Loucy (cell line): ENCODE measurements at regions not wholly inside any gene's neighbourhood (a gene's known extent, or its start where the extent isn't known, plus 50 kb on each side); places are given as distances from the start of the nearest gene placed in this dataset.

Source experiments
- H2AFZ ChIP-seq: fragments of 200-600 bp; sonication (generic); 2 replicates; pipeline ENCODE4 v1.6.0; 2016; ENCODE audit warnings: antibody characterized with exemption, mild to moderate bottlenecking, low read length, moderate library complexity
- H3F3A ChIP-seq: fragments of 200-600 bp; 2 replicates; pipeline ENCODE4 v1.6.0; 2016; ENCODE audit warnings: antibody characterized with exemption, low read depth, mild to moderate bottlenecking
- H3K27me3 ChIP-seq: fragments of 200-600 bp; sonication (generic); 2 replicates; pipeline ENCODE4 v1.6.1; 2014; ENCODE audit warnings: low read length, mild to moderate bottlenecking; ENCODE audit not compliant: insufficient read depth, poor library complexity, severe bottlenecking
- H3K36me3 ChIP-seq: fragments of 200-600 bp; sonication (generic); 2 replicates; pipeline ENCODE4 v1.6.1; 2016; ENCODE audit warnings: low read length; ENCODE audit not compliant: insufficient read depth
- H3K4me1 ChIP-seq: fragments of 200-600 bp; sonication (generic); 2 replicates; pipeline ENCODE4 v1.5.1; 2014; ENCODE audit warnings: low read length, mild to moderate bottlenecking; ENCODE audit not compliant: insufficient read depth, poor library complexity, severe bottlenecking
- H3K4me2 ChIP-seq: fragments of 200-600 bp; sonication (generic); 2 replicates; pipeline ENCODE4 v1.6.0; 2014; ENCODE audit warnings: antibody characterized with exemption, low read length, low read depth, mild to moderate bottlenecking; ENCODE audit not compliant: poor library complexity, severe bottlenecking
- H3K4me3 ChIP-seq: fragments of 200-600 bp; sonication (generic); 2 replicates; pipeline ENCODE4 v1.5.1; 2014; ENCODE audit warnings: low read length, mild to moderate bottlenecking, mixed read lengths; ENCODE audit not compliant: poor library complexity, severe bottlenecking
- H3K79me2 ChIP-seq: fragments of 200-600 bp; sonication (generic); 2 replicates; pipeline ENCODE4 v1.6.1; 2014; ENCODE audit warnings: low read length; ENCODE audit not compliant: insufficient read depth
- H3K9ac ChIP-seq: fragments of 200-600 bp; sonication (generic); 2 replicates; pipeline ENCODE4 v1.6.0; 2014; ENCODE audit warnings: mild to moderate bottlenecking, low read depth, low read length, moderate library complexity; ENCODE audit not compliant: poor library complexity, severe bottlenecking
- H3K9me2 ChIP-seq: fragments of 200-600 bp; sonication (generic); replicated peaks from 2 replicates; pipeline ENCODE4 v1.6.1; 2016; ENCODE audit warnings: low read depth, low read length, mixed read lengths
- H3K9me3 ChIP-seq: fragments of 200-600 bp; sonication (generic); 2 replicates; pipeline ENCODE4 v1.6.1; 2014; ENCODE audit warnings: mild to moderate bottlenecking, antibody characterized with exemption, low read length, low read depth; ENCODE audit not compliant: insufficient read depth
- H4K20me1 ChIP-seq: fragments of 200-600 bp; sonication (generic); 2 replicates; pipeline ENCODE4 v1.6.0; 2014; ENCODE audit warnings: antibody characterized with exemption, low read length, mild to moderate bottlenecking; ENCODE audit not compliant: insufficient read depth, poor library complexity, severe bottlenecking
- EZH2phosphoT487 ChIP-seq: fragments of 200-600 bp; IDR thresholded peaks from 2 replicates; pipeline ENCODE4 v1.6.1; 2018; ENCODE audit warnings: antibody characterized with exemption, mild to moderate bottlenecking, moderate library complexity, borderline replicate concordance
- TF ChIP-seq, protein P1 (sequence below): fragments of 200-600 bp; sonication (generic); conservative IDR thresholded peaks from 2 replicates; pipeline ENCODE4 v1.5.1; 2014; ENCODE audit warnings: mild to moderate bottlenecking, antibody characterized with exemption, low read length

- H3K79me2 ChIP-seq: no peaks in the 10 kb centered on the region
- H3K9me2 ChIP-seq: no peaks in the 10 kb centered on the region
- no peak overlapping the region for H3K4me2 ChIP-seq
- TF ChIP-seq, protein P1, sequence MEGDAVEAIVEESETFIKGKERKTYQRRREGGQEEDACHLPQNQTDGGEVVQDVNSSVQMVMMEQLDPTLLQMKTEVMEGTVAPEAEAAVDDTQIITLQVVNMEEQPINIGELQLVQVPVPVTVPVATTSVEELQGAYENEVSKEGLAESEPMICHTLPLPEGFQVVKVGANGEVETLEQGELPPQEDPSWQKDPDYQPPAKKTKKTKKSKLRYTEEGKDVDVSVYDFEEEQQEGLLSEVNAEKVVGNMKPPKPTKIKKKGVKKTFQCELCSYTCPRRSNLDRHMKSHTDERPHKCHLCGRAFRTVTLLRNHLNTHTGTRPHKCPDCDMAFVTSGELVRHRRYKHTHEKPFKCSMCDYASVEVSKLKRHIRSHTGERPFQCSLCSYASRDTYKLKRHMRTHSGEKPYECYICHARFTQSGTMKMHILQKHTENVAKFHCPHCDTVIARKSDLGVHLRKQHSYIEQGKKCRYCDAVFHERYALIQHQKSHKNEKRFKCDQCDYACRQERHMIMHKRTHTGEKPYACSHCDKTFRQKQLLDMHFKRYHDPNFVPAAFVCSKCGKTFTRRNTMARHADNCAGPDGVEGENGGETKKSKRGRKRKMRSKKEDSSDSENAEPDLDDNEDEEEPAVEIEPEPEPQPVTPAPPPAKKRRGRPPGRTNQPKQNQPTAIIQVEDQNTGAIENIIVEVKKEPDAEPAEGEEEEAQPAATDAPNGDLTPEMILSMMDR: no peak
- no peak for TF ChIP-seq EZH2phosphoT487
- H3K36me3 ChIP-seq: no peaks in the 10 kb centered on the region
- peaks cover 12% of the 10 kb centered on the region; the same call in 1 of the 2 replicates for H3K9me3 ChIP-seq
- H3F3A ChIP-seq: no peaks in the 10 kb centered on the region
- H3K4me3 ChIP-seq: no peak overlapping the region
- no peaks in the 10 kb centered on the region for H3K4me1 ChIP-seq
- H4K20me1 ChIP-seq: no peaks in the 10 kb centered on the region
- no peaks in the 10 kb centered on the region for H3K27me3 ChIP-seq
- H3K9ac ChIP-seq: no peak overlapping the region
- H2AFZ ChIP-seq: no peak overlapping the region
These were observed 588.7 kb upstream of the SALL3 start for GRCh38 chr18:78390952-78391348.

- H2AFZ ChIP-seq: no peak overlapping the region
- no peaks in the 10 kb centered on the region for H3K36me3 ChIP-seq
- no peak overlapping the region for H3K4me2 ChIP-seq
- no peaks in the 10 kb centered on the region for H3K27me3 ChIP-seq
- H4K20me1 ChIP-seq: no peaks in the 10 kb centered on the region
- H3K4me1 ChIP-seq: no peaks in the 10 kb centered on the region
- H3K79me2 ChIP-seq: no peaks in the 10 kb centered on the region
- no peaks in the 10 kb centered on the region for H3K9me2 ChIP-seq
- TF ChIP-seq, protein P1: no peak
- no peak for TF ChIP-seq EZH2phosphoT487
- H3K4me3 ChIP-seq: no peak overlapping the region
- no peak overlapping the region for H3K9ac ChIP-seq
- H3K9me3 ChIP-seq: peaks cover 9% of the 10 kb centered on the region; the same call in 1 of the 2 replicates
- H3F3A ChIP-seq: no peaks in the 10 kb centered on the region
These were observed 586.3 kb upstream of the SALL3 start for GRCh38 chr18:78393086-78393862.

- H4K20me1 ChIP-seq: no peaks in the 10 kb centered on the region
- no peaks in the 10 kb centered on the region for H3K27me3 ChIP-seq
- H3K79me2 ChIP-seq: no peaks in the 10 kb centered on the region
- peaks cover 6% of the 10 kb centered on the region; the same call in 1 of the 2 replicates for H3K9me3 ChIP-seq
- TF ChIP-seq, protein P1: no peak
- TF ChIP-seq EZH2phosphoT487: no peak
- no peaks in the 10 kb centered on the region for H3K36me3 ChIP-seq
- no peaks in the 10 kb centered on the region for H3F3A ChIP-seq
- no peak overlapping the region for H3K4me2 ChIP-seq
- H2AFZ ChIP-seq: no peak overlapping the region
- H3K9me2 ChIP-seq: no peaks in the 10 kb centered on the region
- no peak overlapping the region for H3K9ac ChIP-seq
- H3K4me1 ChIP-seq: no peaks in the 10 kb centered on the region
- H3K4me3 ChIP-seq: no peak overlapping the region
These were observed 583.5 kb upstream of the SALL3 start for GRCh38 chr18:78396077-78396476.
